Glomerular visceral epithelial cell (primary cell): ENCODE measurements at regions not wholly inside any gene's neighbourhood (a gene's known extent, or its start where the extent isn't known, plus 50 kb on each side); places are given as distances from the start of the nearest gene placed in this dataset.

Experiments
- DNase-seq: peaks from one replicate; pipeline ENCODE4 v3.0.0-alpha.2; 2016; ENCODE audit errors: extremely low spot score

- no peak for DNase-seq
Measured at GRCh38 chr2:64854773-64855237, 134.4 kb upstream of the SLC1A4 start.

- DNase-seq: no peak
Measured at GRCh38 chr2:64857581-64858471, 131.4 kb upstream of the SLC1A4 start.

GRCh38 chr2:64858541-64859311, 130.5 kb upstream of the SLC1A4 start:
- DNase-seq: no peak

GRCh38 chr2:64859312-64860212, 129.6 kb upstream of the SLC1A4 start:
- DNase-seq: peak; percentile 88

- DNase-seq: no peak
Measured at GRCh38 chr2:64860276-64860885, 128.8 kb upstream of the SLC1A4 start.

GRCh38 chr2:64860936-64861335, 128.3 kb upstream of the SLC1A4 start:
- no peak for DNase-seq

GRCh38 chr2:64861452-64862397, 127.5 kb upstream of the SLC1A4 start:
- no peak for DNase-seq

GRCh38 chr2:64862623-64863022, 126.6 kb upstream of the SLC1A4 start:
- DNase-seq: no peak

- DNase-seq: no peak
Measured at GRCh38 chr2:64863097-64863820, 125.9 kb upstream of the SLC1A4 start.

- peak; percentile 68 for DNase-seq
Measured at GRCh38 chr2:64865073-64865830, 123.9 kb upstream of the SLC1A4 start.

- DNase-seq: no peak
Measured at GRCh38 chr2:64865831-64866345, 123.3 kb upstream of the SLC1A4 start.

GRCh38 chr2:64866797-64867196, 122.4 kb upstream of the SLC1A4 start:
- peak; percentile 70 for DNase-seq

GRCh38 chr2:64867253-64867996, 121.8 kb upstream of the SLC1A4 start:
- DNase-seq: no peak

GRCh38 chr2:64869126-64869525, 120.1 kb upstream of the SLC1A4 start:
- DNase-seq: no peak

GRCh38 chr2:64873472-64873924, 115.7 kb upstream of the SLC1A4 start:
- DNase-seq: peak; percentile 66

GRCh38 chr2:64874593-64874992, 114.6 kb upstream of the SLC1A4 start:
- DNase-seq: no peak

GRCh38 chr2:64875368-64875767, 113.8 kb upstream of the SLC1A4 start:
- no peak for DNase-seq
